ENCODE measurements at regions not wholly inside any gene's neighbourhood (a gene's known extent, or its start where the extent isn't known, plus 50 kb on each side); places are given as distances from the start of the nearest gene placed in this dataset.

GRCh38 chr7:20839196-20839735 is 52.6 kb upstream of the SP8 start:
- H3K4me3 Mint-ChIP-seq: no peak overlapping the region
- H3K4me1 Mint-ChIP-seq: no peaks in the 10 kb centered on the region
- H3K36me3 Mint-ChIP-seq: no peaks in the 10 kb centered on the region
- no peak for ATAC-seq
- no peaks in the 10 kb centered on the region for H3K9me3 Mint-ChIP-seq
- no peak overlapping the region for H3K27ac Mint-ChIP-seq
- H3K27me3 Mint-ChIP-seq: peaks cover 9% of the 10 kb centered on the region

GRCh38 chr7:20839987-20840386 is 53.3 kb upstream of the SP8 start:
- peaks cover 9% of the 10 kb centered on the region for H3K27me3 Mint-ChIP-seq
- H3K9me3 Mint-ChIP-seq: no peaks in the 10 kb centered on the region
- no peak overlapping the region for H3K27ac Mint-ChIP-seq
- H3K36me3 Mint-ChIP-seq: no peaks in the 10 kb centered on the region
- ATAC-seq: no peak
- H3K4me1 Mint-ChIP-seq: no peaks in the 10 kb centered on the region
- H3K4me3 Mint-ChIP-seq: no peak overlapping the region

- peaks cover 9% of the 10 kb centered on the region for H3K27me3 Mint-ChIP-seq
- H3K36me3 Mint-ChIP-seq: no peaks in the 10 kb centered on the region
- H3K4me1 Mint-ChIP-seq: no peaks in the 10 kb centered on the region
- no peaks in the 10 kb centered on the region for H3K9me3 Mint-ChIP-seq
- ATAC-seq: no peak
- H3K4me3 Mint-ChIP-seq: no peak overlapping the region
- no peak overlapping the region for H3K27ac Mint-ChIP-seq
These were observed 60.1 kb upstream of the SP8 start for GRCh38 chr7:20846791-20847190.

GRCh38 chr7:20858951-20859350 is 72.3 kb upstream of the SP8 start:
- H3K27ac Mint-ChIP-seq: no peak overlapping the region
- no peak overlapping the region for H3K4me3 Mint-ChIP-seq
- H3K9me3 Mint-ChIP-seq: no peaks in the 10 kb centered on the region
- H3K36me3 Mint-ChIP-seq: no peaks in the 10 kb centered on the region
- no peaks in the 10 kb centered on the region for H3K27me3 Mint-ChIP-seq
- ATAC-seq: no peak
- H3K4me1 Mint-ChIP-seq: no peaks in the 10 kb centered on the region

- H3K27ac Mint-ChIP-seq: no peak overlapping the region
- no peaks in the 10 kb centered on the region for H3K27me3 Mint-ChIP-seq
- no peaks in the 10 kb centered on the region for H3K36me3 Mint-ChIP-seq
- no peaks in the 10 kb centered on the region for H3K9me3 Mint-ChIP-seq
- ATAC-seq: no peak
- no peaks in the 10 kb centered on the region for H3K4me1 Mint-ChIP-seq
- no peak overlapping the region for H3K4me3 Mint-ChIP-seq
These were observed 74.8 kb upstream of the SP8 start for GRCh38 chr7:20861468-20861867.

- ATAC-seq: no peak
- no peak overlapping the region for H3K4me3 Mint-ChIP-seq
- H3K27ac Mint-ChIP-seq: no peak overlapping the region
- H3K36me3 Mint-ChIP-seq: no peaks in the 10 kb centered on the region
- H3K4me1 Mint-ChIP-seq: no peaks in the 10 kb centered on the region
- no peaks in the 10 kb centered on the region for H3K27me3 Mint-ChIP-seq
- no peaks in the 10 kb centered on the region for H3K9me3 Mint-ChIP-seq
These were observed 75.9 kb upstream of the SP8 start for GRCh38 chr7:20862554-20862953.

- no peaks in the 10 kb centered on the region for H3K36me3 Mint-ChIP-seq
- H3K27me3 Mint-ChIP-seq: no peaks in the 10 kb centered on the region
- no peaks in the 10 kb centered on the region for H3K9me3 Mint-ChIP-seq
- H3K4me1 Mint-ChIP-seq: no peaks in the 10 kb centered on the region
- H3K27ac Mint-ChIP-seq: no peak overlapping the region
- no peak overlapping the region for H3K4me3 Mint-ChIP-seq
- no peak for ATAC-seq
These were observed 77.5 kb upstream of the SP8 start for GRCh38 chr7:20864221-20864620.

- no peaks in the 10 kb centered on the region for H3K36me3 Mint-ChIP-seq
- H3K27ac Mint-ChIP-seq: no peak overlapping the region
- no peak overlapping the region for H3K4me3 Mint-ChIP-seq
- no peaks in the 10 kb centered on the region for H3K27me3 Mint-ChIP-seq
- no peaks in the 10 kb centered on the region for H3K4me1 Mint-ChIP-seq
- no peaks in the 10 kb centered on the region for H3K9me3 Mint-ChIP-seq
- no peak for ATAC-seq
These were observed 79.0 kb upstream of the SP8 start for GRCh38 chr7:20865684-20866083.

GRCh38 chr7:20870977-20871376 is 84.3 kb upstream of the SP8 start:
- Mint-ChIP-seq H3K4me3 (no peak overlapping the region), H3K9me3 (peaks cover 2% of the 10 kb centered on the region), H3K4me1 (no peaks in the 10 kb centered on the region), H3K27ac (no peak overlapping the region), H3K36me3 (no peaks in the 10 kb centered on the region), H3K27me3 (no peaks in the 10 kb centered on the region)
- ATAC-seq: no peak

GRCh38 chr7:20892776-20893175 is 106.1 kb upstream of the SP8 start:
- peaks cover 6% of the 10 kb centered on the region for H3K9me3 Mint-ChIP-seq
- no peak overlapping the region for H3K27ac Mint-ChIP-seq
- H3K4me1 Mint-ChIP-seq: no peaks in the 10 kb centered on the region

GRCh38 chr7:20894806-20895205 is 108.1 kb upstream of the SP8 start:
- peaks cover 3% of the 10 kb centered on the region for H3K9me3 Mint-ChIP-seq
- no peaks in the 10 kb centered on the region for H3K27me3 Mint-ChIP-seq
- H3K36me3 Mint-ChIP-seq: no peaks in the 10 kb centered on the region
- no peak overlapping the region for H3K4me3 Mint-ChIP-seq
- no peak for ATAC-seq
- no peaks in the 10 kb centered on the region for H3K4me1 Mint-ChIP-seq
- H3K27ac Mint-ChIP-seq: no peak overlapping the region

More at GRCh38 chr7:20892776-20893175, 106.1 kb upstream of the SP8 start:
- ATAC-seq: no peak
- no peaks in the 10 kb centered on the region for H3K36me3 Mint-ChIP-seq
- H3K27me3 Mint-ChIP-seq: no peaks in the 10 kb centered on the region
- no peak overlapping the region for H3K4me3 Mint-ChIP-seq

- Mint-ChIP-seq H3K27ac (no peak overlapping the region), H3K4me1 (no peaks in the 10 kb centered on the region), H3K36me3 (no peaks in the 10 kb centered on the region), H3K9me3 (peaks cover 3% of the 10 kb centered on the region), H3K4me3 (no peak overlapping the region), H3K27me3 (no peaks in the 10 kb centered on the region)
- ATAC-seq: no peak
These were observed 108.9 kb upstream of the SP8 start for GRCh38 chr7:20895563-20895962.

- H3K4me3 Mint-ChIP-seq: no peak overlapping the region
- ATAC-seq: no peak
- H3K9me3 Mint-ChIP-seq: peaks cover 8% of the 10 kb centered on the region
- no peaks in the 10 kb centered on the region for H3K4me1 Mint-ChIP-seq
- no peak overlapping the region for H3K27ac Mint-ChIP-seq
- no peaks in the 10 kb centered on the region for H3K27me3 Mint-ChIP-seq
- no peaks in the 10 kb centered on the region for H3K36me3 Mint-ChIP-seq
These were observed 110.3 kb upstream of the SP8 start for GRCh38 chr7:20896996-20897395.

GRCh38 chr7:20906801-20907453 is 120.2 kb upstream of the SP8 start:
- Mint-ChIP-seq H3K9me3 (peaks cover 4% of the 10 kb centered on the region), H3K4me3 (no peak overlapping the region), H3K27ac (no peak overlapping the region), H3K36me3 (no peaks in the 10 kb centered on the region), H3K27me3 (no peaks in the 10 kb centered on the region), H3K4me1 (no peaks in the 10 kb centered on the region)
- no peak for ATAC-seq

- Mint-ChIP-seq H3K36me3 (no peaks in the 10 kb centered on the region), H3K27ac (no peak overlapping the region), H3K4me3 (no peak overlapping the region), H3K27me3 (no peaks in the 10 kb centered on the region), H3K4me1 (no peaks in the 10 kb centered on the region), H3K9me3 (peaks cover 4% of the 10 kb centered on the region)
- ATAC-seq: no peak
These were observed 124.4 kb upstream of the SP8 start for GRCh38 chr7:20911081-20911480.

- Mint-ChIP-seq H3K36me3 (no peaks in the 10 kb centered on the region), H3K4me3 (no peak overlapping the region), H3K27ac (no peak overlapping the region), H3K9me3 (peaks cover 4% of the 10 kb centered on the region), H3K27me3 (no peaks in the 10 kb centered on the region), H3K4me1 (no peaks in the 10 kb centered on the region)
- ATAC-seq: no peak
These were observed 127.2 kb upstream of the SP8 start for GRCh38 chr7:20913853-20914252.
